Occipital lobe (tissue), 1 donor: ENCODE measurements at regions not wholly inside any gene's neighbourhood (a gene's known extent, or its start where the extent isn't known, plus 50 kb on each side); places are given as distances from the start of the nearest gene placed in this dataset.

Experiments used
- DNase-seq: peaks from one replicate; lab custom pipeline; 2025; lab: John Stamatoyannopoulos, UW

DNA sequence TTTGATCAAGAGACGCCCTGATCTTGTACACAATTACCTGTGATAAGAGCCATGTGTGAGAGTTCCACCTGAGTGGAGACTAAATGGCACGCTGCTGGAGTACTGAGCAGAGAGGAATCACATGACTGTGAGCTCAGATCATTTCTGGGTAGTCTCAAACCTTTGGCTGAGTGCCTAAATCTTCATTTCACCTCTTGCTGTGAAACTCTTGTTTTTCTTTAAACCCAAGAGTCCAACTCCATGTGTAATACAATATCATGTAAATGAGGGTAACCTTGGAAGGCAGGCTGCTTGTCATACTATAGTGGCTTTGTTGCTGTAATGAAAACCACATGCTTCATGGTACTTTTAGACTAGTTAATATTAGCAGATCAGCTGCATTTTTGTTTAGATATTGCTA lies 156.9 kb downstream of the CAND1 start:
- no peak for DNase-seq

DNA sequence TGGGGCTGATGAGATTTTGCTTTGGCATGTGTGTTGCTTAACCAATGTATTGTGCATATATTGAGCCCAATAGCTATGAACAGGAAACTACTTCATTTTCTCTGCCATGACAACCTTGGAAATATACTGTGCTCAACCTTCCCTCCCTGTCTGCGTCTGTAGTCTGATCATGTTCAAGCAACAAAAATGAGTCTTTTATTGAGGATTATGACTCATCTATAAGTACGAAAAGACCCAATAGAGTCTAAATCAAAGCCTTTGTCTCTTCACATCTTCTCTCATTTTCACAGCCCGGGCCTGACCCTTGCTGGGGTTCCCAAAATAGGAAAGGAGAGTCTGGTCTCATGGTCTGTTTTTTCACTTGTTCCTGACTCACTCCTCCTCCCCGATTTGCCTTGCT lies 158.2 kb downstream of the CAND1 start:
- no peak for DNase-seq

DNA sequence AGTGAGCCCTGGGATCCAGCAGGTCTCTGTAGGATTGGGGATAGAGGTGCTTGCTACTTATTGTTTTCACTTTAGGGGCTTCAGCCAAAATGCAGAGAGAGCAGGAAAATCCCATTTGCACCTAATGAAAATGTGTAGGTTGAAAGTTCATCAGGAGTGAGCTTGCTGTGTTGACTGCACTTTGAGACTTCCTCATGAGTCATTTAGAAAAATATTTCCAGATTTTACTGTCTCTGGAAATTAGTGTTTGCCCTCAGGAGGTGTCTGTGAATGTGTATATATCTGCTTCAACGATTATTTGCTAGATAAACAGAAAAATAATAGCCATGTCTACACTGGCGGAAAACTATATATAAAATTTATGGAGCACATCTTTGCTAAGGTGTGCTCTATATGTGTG lies 159.3 kb downstream of the CAND1 start:
- DNase-seq, result no peak

DNA sequence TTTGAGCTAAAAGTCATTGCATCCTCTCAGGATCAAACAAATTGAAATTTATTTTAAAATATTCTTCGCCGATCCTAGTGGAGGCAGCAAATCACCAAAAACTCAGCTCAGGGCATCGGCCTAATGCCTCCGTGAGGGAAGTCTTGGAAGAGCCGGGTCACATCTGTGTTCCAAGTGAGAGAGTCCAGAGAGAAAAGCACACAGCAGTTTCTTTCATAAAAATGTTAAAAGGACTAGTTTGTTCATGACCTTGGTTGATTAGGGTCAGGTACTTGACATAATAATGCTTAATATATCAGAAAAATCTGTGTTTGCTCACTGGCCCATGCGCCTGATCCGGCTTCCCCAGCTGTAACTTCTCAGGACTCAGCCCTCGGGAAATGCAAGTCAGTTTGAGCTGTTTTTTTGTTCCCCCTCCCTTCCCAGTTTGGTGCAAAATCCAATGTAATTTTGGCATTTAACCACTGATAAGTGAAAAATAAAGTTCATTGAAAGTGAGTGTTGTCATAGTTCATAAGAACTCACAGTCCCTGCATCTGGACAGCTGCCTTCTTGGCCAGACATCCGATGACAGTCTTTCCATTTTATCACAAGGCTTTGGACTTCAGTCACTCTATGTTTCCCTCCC lies 161.7 kb downstream of the CAND1 start:
- no peak for DNase-seq

DNA sequence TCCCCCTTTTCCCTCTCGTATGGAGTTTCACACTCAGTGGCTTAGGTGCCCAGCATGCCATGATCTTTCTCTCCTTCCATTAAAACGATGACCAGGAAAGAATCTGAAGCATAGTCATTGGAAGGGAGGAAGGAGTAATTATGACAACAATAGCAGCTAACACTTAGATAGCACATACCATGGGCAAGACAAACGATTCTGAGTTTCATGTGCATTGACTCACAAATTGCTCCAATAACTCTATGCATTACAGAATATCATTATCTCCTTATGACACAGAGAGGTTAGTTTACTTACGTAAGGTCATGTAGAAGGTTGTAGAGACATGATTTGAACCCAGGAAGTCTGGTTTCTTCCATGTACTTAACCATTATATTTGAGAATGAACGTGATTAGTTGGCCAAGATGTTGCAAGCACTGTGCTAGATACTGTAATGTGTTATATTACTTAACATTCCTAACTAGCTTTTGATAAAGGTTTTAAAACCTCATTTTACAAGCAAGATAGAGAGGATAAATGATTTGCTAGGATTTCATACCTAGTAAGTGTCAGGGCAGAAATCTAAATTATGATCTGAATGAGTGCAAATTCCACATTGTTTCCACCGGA lies 162.4 kb downstream of the CAND1 start:
- DNase-seq, result no peak

DNA sequence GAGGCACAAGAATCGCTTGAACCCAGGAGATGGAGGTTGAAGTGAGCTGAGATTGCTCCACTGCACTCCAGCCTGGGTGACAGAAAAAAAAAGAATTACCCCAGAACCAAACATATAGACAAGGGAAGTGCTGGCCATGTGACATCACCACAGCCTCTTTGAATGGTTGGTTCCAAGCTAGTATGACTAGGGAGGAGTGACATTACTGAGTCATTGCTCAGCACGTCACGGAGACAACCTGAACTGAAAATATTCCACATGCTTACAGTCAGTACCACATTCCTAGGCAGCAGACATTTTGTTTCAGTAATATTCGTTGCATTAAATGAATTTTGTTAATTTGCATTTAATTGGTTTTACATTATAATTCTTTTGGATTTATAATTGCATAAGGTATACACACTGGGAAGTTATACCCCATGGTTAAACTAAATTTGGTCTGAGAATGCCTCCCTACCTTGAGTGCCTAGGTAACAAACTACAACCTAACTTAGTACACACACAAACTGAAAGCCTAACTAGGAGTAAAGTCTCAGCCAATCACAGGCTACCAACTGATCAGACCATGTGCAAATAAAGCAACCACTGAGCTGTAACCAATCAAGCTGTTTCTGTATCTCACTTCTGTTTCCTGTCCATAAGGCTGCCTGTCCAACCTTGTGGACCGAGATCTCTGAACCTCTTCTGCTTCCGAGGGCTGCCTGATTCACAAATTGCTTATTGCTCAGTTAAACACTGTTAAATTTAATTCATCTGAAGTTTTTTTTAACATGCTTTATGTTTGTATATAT lies 164.4 kb downstream of the CAND1 start:
- no peak for DNase-seq

DNA sequence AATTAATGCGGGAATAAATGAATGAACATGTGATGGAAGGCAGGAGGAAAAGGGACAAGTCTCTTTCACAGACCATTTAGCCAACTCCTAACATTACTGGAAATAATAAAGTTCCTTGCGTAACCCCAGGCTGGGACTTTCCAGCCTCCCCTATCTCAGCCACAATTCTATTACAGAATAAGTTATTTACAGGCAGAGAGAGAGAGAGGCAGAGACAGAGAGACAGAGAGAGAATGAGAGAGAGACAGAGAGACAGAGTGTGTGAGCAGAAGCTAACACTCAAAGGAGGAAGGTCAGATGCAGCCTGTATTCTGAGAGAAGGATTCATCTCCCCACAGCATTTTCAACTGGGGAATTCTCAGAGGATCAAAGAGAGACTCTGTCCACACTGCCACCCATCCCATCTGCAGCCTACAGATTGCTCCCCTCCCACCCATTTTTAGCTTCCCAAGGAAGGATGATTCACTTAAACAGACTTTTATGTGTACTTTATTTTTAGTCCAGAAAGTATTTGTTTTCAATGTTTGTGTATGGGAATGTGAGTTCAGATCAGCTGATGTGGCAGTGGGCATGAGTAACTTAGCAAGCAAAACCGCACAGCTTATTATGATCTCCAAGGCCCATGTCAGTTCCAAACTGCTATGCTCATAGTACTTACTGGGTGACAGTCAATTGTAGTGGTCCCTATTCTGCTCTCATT lies 165.7 kb downstream of the CAND1 start:
- DNase-seq, result no peak

DNA sequence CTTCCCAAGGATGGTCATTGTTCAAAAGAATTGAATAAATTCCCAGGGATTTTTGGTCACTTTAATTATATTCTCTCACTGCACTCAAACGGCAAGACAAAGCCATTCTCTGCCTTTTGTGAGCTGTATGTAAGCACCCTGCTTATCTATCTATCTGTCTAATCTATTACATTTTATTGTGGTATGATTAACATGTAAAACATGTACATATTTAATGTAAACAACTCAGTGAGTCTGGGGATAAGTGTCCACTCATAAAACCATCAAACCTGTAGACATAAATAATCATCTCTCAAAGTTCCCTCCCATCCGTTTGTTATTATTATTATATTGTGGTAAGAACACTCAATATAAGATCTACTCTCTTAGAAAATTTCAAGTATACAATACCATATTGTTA lies 167.1 kb downstream of the CAND1 start:
- DNase-seq, result no peak

DNA sequence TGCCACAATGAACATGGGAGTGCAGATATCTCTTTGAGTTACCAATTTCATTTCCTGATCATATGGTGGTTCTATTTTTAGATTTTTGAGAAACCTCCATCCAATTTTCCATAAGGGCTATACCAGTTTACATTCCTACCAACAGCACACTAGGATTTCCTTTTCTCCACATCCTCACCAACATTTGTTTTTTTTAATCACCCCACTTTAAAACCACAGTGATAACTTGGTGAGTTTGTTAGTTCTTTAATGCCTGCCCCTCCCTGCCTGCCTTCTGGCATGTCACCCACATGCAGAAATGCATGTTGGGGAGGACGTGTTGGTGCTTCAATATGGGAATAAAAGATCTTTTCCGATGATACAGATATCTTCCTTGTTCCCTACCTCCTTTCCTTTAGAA lies 167.9 kb downstream of the CAND1 start:
- no peak for DNase-seq

DNA sequence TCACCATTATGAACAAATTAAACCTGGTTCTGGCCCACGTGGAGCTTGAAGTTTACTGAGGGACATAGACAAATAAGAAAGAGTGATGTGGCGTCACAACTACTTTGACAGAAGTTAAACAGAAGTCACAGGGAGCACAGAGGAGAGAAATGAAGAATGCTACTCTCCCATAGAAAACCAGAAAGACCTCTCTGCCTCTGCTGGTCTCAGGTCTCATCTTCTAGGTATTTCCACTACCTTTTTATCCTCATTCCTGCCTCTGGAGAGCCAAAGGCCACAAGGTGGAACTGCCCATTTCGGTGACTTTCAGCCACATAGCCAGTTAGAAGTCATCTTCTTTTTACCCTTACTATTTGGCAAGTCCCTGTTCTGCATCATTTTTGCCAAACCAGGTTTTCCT lies 170.5 kb downstream of the CAND1 start:
- DNase-seq, result no peak

DNA sequence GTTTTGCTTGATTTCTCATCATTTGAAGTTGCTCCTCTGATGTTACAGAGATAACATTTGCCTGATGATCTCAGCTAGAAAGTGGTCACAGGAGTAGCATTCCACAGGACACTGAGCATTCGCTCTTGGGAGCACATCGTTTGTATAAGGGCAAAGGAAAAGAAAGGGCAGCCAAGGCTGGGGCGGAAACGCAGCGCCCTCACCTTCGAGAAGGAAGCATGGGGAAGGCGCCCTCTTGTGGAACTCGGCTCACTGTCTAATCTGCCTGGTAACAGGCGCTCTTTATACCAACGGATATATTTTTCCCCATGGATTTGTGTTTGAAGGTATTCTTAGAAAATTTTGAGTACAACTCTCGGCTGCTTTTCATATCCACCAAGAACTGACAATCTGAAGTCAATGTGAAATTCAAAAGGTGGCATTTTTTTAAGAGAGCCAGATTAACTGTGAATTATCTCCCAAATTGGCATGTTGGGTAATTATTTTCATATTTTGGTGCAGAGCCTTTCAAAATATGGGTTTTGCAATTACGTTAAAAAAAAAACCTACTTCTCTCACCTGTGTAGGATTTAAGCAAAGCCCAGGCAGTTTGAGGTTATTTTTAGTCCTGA lies 172.7 kb downstream of the CAND1 start:
- peak; percentile 33 for DNase-seq

DNA sequence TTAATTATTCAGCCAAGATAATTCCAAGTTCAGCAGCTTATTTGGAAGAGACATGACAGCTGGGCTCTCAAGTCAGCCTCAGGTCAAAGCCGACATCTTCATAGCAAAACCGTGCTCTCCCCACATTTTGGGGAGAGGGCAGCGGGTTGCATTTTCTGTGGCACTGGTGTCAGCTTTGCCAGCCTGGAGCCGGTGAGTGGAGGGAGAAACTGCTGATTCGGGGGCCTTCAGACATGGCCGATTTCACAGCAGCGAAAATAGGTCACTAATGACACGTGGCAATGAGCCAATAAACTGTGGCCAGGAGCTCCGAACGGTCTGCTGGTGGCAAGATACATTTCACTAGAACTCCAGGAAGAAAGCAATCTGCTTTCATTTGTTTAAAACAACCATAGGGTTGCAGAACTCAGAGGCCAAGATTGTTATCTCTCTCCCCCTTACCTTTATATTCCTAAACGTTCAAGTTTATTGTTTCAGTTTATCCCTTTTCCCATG lies 173.2 kb downstream of the CAND1 start:
- DNase-seq, result no peak

DNA sequence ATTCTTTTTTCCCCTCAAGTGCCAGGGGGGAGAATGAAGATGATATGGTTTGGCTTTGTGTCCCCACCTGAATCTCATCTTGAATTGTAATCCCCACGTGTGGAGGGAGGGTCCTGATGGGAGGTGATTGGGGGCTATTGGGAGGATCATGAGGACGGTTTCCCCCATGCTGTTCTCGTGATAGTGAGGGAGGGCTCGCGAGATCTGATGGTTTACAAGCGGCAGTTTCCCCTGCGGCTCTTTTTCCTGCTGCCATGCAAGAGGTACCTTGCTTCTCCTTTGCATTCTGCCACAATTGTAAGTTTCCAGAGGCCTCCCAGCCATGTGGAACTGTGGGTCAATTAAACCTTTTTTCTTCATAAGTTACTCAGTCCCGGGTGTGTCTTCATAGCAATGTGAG lies 173.7 kb downstream of the CAND1 start:
- no peak for DNase-seq

DNA sequence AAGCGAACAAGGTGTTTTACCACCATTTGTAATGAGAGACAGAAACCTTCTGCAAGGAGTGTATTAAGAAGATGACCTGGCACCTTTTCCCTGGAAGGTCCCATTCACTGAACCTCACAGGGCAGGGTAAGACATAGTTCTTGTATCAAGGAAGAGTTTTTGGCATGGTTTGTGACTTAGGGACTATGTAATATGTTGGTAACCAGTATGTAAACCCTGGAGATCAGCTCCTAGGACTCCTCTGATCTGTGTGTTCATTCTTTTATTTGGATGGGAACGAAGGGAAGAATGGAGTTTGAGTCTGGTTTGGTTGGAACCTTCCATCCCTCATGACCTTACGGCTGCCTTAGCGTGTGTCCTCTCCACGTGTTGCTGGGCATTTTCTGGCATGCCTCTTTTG lies 175.4 kb downstream of the CAND1 start:
- DNase-seq, result no peak

DNA sequence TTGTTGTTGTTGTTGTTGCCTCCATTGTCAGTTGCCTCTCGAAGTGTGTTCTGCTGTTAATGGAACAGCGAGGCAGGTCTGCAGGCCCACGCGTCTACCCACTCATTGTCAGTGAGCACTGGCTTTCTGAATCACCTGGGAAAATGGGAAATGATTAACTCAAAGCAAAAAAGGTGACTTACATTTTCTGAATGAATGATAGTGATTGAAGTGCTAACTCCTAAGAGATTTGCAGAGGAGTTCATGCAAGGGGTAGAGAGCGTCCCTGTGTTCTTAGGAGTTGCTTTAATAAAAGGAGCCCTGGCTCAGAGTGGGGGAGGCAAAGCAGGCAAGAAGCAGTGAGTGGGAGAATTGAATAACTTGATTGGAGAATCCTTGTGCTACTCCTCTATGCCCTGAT lies 177.6 kb downstream of the CAND1 start:
- DNase-seq, result no peak

DNA sequence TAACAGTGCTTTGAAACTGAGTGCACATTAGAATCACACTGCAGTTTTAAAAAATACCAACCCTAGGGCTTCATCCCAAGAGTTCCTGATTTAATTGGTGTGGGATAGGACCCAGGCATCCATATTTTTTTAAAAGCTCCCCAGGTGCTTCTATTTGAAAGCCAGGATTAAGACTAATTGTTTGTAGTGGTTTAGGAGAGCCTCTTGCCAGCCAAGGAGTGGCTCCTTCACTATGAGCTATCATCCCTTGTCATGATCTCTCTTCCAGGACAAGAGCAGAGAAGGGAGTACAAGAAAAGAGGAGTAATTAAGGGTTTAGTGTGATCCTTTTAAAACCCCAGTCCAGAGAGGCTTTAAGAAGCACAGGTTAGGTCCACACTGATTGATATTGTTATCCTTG lies 178.0 kb downstream of the CAND1 start:
- no peak for DNase-seq

DNA sequence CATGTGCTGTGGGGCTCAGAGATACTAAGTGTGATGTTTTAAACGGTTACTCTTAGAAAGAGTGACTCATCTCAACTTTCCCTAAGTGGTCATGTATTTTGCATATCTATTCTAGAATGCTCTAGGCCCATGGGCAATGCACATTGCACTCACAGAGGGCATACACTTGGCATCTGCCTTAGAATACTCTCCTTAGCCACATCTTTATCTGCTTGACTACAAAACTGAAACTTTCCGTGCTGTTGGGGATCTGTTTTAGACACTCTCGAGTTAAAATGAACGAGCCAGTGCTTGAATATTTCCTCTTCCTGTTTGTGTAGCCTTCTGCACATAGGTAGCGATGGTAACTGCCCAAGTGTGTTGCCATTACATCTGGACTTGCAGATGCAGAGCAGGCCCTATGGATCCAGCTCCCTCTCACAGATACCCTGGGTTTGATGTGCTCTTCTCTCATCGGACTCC lies 180.5 kb downstream of the CAND1 start:
- DNase-seq, result no peak

DNA sequence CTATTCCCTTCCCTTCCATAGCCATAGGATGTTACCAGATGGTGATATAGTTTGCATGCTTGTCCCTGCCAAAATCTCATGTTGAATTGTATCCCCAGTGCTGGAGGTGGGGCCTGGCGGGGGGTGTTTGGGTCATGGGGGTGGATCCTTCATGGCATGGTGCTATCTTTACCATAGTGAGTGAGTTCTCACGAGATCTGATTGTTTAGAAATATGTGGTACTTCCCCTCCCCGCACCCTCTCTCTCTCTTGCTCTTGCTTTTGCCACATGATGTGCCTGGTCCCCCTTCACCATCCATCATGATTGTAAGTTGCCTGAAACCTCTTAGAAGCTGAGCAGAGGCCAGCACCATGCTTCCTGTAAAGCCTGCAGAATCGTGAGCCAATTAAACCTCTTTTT lies 181.3 kb downstream of the CAND1 start:
- DNase-seq, result no peak

DNA sequence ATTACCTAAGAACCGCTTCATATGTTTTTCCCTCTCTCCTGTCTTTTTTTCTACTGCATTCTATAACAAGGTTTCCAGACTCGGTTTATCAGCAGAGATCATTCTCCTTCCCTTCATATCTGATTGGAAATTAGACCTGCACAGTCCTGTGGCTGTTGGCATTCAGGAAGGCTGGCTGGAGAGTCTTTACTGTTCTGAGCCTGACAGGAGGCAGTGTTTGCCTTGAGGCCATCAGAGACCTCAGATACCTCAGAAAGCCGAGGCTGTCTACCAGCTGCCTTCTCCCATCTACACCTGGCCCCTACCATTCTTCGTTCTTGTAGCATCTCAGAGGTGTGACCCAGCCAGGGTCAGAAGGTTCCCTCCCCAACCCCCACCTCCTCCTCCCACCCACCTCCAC lies 182.0 kb downstream of the CAND1 start:
- no peak for DNase-seq

DNA sequence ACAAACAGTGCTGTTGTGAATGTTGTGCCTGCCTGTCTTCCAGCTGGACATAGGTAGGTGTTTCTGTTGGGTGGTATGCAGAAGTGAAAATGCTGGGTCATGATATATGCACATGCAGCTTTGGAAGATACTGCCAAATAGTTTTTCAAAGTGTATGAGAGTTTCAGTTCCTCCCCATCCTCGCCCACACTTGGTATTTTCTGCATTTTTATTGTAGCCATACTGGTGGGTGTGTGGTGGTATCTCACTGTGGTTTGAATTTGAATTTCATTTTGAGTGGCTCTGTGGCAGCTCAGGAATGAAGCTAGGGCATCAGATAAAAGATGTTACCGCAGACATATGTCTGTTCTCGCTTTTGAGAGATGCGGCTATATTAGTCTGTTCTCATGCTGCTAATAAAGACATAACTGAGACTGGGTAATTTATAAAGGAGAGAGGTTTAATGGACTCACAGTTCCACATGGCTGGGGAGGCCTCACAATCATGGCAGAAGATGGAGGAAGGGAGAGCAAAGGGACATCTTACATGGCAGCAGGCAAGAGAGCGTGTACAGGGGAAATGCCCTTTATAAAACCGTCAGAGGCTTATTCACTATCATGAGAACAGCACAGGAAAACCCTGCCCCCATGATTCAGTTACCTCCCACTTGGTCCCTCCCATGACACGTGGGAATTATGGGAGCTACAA lies 183.1 kb downstream of the CAND1 start:
- no peak for DNase-seq

DNA sequence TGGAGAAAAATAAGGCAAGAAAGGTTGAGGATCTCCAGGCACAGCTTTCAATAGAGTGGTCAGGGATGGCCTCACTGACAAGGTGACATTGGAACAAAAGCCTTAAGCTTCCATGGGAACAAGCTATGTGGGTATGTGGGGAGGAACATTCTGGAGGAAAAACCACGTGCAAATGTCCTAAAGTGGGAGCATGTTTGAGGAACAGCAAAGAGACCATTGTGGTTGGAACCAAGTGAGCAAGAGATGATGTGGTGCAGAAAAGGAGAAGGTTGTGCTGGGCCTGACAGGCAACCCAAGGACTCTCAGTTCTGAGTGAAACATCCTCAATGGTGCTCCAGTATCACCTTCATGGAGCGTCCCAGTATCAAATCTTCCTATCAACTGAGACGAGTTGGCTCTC lies 184.0 kb downstream of the CAND1 start:
- DNase-seq, result no peak
